ENCODE measurements at regions not wholly inside any gene's neighbourhood (a gene's known extent, or its start where the extent isn't known, plus 50 kb on each side); places are given as distances from the start of the nearest gene placed in this dataset.

- no peaks in the 10 kb centered on the region for H3K79me2 ChIP-seq (ENCODE audit: insufficient read depth, low read length)
- no peak overlapping the region for H3K9ac ChIP-seq (ENCODE audit: extremely low read depth, insufficient read length, low read length)
- H3K4me1 ChIP-seq (ENCODE audit: insufficient read depth, low read length) = peaks cover 5% of the 10 kb centered on the region; the same call in 1 of the 2 replicates
- no peak overlapping the region for H4K5ac ChIP-seq (ENCODE audit: insufficient read length, low read depth, low read length)
- no peaks in the 10 kb centered on the region for H3K27me3 Mint-ChIP-seq (ENCODE audit: low read depth)
- no peak overlapping the region for H3K23ac ChIP-seq (ENCODE audit: insufficient read length, low read depth, low read length)
- H3K27ac Mint-ChIP-seq = no peak overlapping the region
- no peak overlapping the region for H3K4ac ChIP-seq (ENCODE audit: low read depth, low read length)
- no peak overlapping the region for H3K4me3 Mint-ChIP-seq
- peaks cover 15% of the 10 kb centered on the region in 2 experiments for H3K9me3 Mint-ChIP-seq
- H2BK15ac ChIP-seq (ENCODE audit: low read depth, low read length) = no peak overlapping the region
- no peak overlapping the region for H2BK5ac ChIP-seq (ENCODE audit: insufficient read length, low read length)
- H3K18ac ChIP-seq (ENCODE audit: insufficient read length, low read depth, low read length) = no peak overlapping the region
- H2AFZ ChIP-seq (ENCODE audit: low read length) = no peak overlapping the region
- no peak overlapping the region for H3K56ac ChIP-seq (ENCODE audit: insufficient read length, low read depth, low read length)
- H3T11ph ChIP-seq (ENCODE audit: low read length) = no peak overlapping the region
- H3K79me1 ChIP-seq (ENCODE audit: insufficient read depth, low read depth, low read length, poor library complexity, severe bottlenecking) = no peaks in the 10 kb centered on the region
- H4K8ac ChIP-seq (replicated peaks; ENCODE audit: insufficient read length, low read depth, low read length) = no peak overlapping the region
- no peaks in the 10 kb centered on the region for H4K20me1 ChIP-seq (ENCODE audit: control insufficient read depth, insufficient read depth, insufficient read length)
- peaks cover 0 to 14% (median 8%) of the 10 kb centered on the region in 3 experiments for H3K36me3 Mint-ChIP-seq (ENCODE audit: insufficient read depth in 1 of 3, low read depth in 3 of 3)
- no peak overlapping the region for H2AK5ac ChIP-seq (ENCODE audit: insufficient read length, low read length)
- no peaks in the 10 kb centered on the region for H3K27me3 ChIP-seq (ENCODE audit: insufficient read depth, low read length)
- H3K9me3 ChIP-seq (ENCODE audit: control insufficient read depth, low read depth, low read length) = no peaks in the 10 kb centered on the region
- H3K27ac ChIP-seq (ENCODE audit: insufficient read length, low read depth, low read length) = no peak overlapping the region
- H2BK120ac ChIP-seq (ENCODE audit: low read depth, low read length, poor library complexity, severe bottlenecking) = no peak overlapping the region
- WGBS (ENCODE audit: extremely low coverage, insufficient read length, low lambda C conversion rate) = no CpG with 5 or more reads among the region's 3 CpGs
- no peak for TF ChIP-seq CTCF (conservative IDR thresholded peaks at IDR 0.05)
- no peak overlapping the region for H2BK20ac ChIP-seq (ENCODE audit: low read depth, low read length, poor library complexity, severe bottlenecking)
- peaks cover 31 to 42% of the 10 kb centered on the region in 2 experiments for H3K4me1 Mint-ChIP-seq
- H3K23me2 ChIP-seq (ENCODE audit: insufficient read length, low read depth, low read length, poor library complexity, severe bottlenecking) = no peaks in the 10 kb centered on the region
- DNase-seq = no peak
- H3K14ac ChIP-seq (ENCODE audit: insufficient read depth, low read length) = no peak overlapping the region
- no peak overlapping the region for H4K91ac ChIP-seq (ENCODE audit: insufficient read length, low read depth, low read length)
- H3K4me2 ChIP-seq (ENCODE audit: insufficient read depth, insufficient read length, low read length) = no peak overlapping the region
- H2BK12ac ChIP-seq (ENCODE audit: insufficient read length, low read depth, low read length) = no peak overlapping the region
Observed at GRCh38 chr10:62694537-62695126, 109.9 kb upstream of the ADO start.

Measured in H9 (cell line).